Nephron (organoid): ENCODE measurements at regions not wholly inside any gene's neighbourhood (a gene's known extent, or its start where the extent isn't known, plus 50 kb on each side); places are given as distances from the start of the nearest gene placed in this dataset.
A peak's percentile ranks its signal among the peaks of the same experiment; 100 is the strongest.

Experiments used
- H3K27ac Mint-ChIP-seq, 3 experiments: 2 replicates each; pipeline ENCODE4 v1.8.0; 2020; ENCODE audit warnings: mixed read lengths in 3 of 3, mild to moderate bottlenecking in 2 of 3, moderate library complexity in 1 of 3
- H3K27me3 Mint-ChIP-seq: 2 replicates; pipeline ENCODE4 v1.8.0; 2021; ENCODE audit warnings: low read depth, mild to moderate bottlenecking, moderate library complexity, mixed read lengths
- H3K36me3 Mint-ChIP-seq: 2 replicates; pipeline ENCODE4 v1.8.0; 2020; ENCODE audit warnings: low read depth, mixed read lengths
- H3K4me1 Mint-ChIP-seq: 2 replicates; pipeline ENCODE4 v1.8.0; 2020; ENCODE audit warnings: mixed read lengths
- H3K4me3 Mint-ChIP-seq, 3 experiments: 2 replicates each; pipeline ENCODE4 v1.8.0; 2020; ENCODE audit warnings: mild to moderate bottlenecking in 3 of 3, mixed read lengths in 3 of 3, moderate library complexity in 2 of 3
- H3K9me3 Mint-ChIP-seq: 2 replicates; pipeline ENCODE4 v1.8.0; 2020; ENCODE audit warnings: mixed read lengths
- TF ChIP-seq, protein P1 (sequence below), 3 experiments: fragments of 200-600 bp; sonication (generic); IDR thresholded peaks; one replicate each; pipeline ENCODE4 v1.5.0; 2021; ENCODE audit warnings: antibody characterized with exemption in 3 of 3; ENCODE audit not compliant: unreplicated experiment in 3 of 3

DNA sequence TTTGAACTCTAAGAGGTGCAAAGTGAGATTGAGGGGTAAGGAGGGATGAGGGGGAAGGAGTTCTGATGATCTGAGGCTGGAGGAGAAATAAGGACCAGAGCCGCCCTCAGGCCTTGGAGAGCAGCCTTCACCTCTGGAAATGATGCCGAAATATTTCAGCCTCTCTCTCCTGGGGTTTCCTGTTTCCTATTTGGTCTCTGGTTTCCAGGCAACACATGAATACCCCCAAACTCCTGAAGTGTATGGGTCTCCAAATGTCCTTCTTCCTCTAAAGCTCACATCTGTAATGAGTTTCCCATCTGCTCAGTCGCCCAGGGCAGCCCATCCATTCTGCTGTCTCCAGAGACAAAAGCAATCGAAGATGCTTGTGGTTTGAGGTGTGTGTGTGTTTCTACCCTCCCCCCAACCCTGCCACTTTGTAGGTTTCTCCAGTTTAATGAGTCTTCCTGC lies 52.0 kb upstream of the FAM20B start:
- Mint-ChIP-seq H3K4me1 (peaks cover 19% of the 10 kb centered on the region), H3K27me3 (no peaks in the 10 kb centered on the region), H3K27ac (peak overlapping the region; percentile 46 to 95 (median 79)), H3K36me3 (peaks cover 15% of the 10 kb centered on the region), H3K9me3 (peaks cover 39% of the 10 kb centered on the region), H3K4me3 (peak overlapping the region in 1 of 3 experiments; percentile 4)
- TF ChIP-seq, protein P1, sequence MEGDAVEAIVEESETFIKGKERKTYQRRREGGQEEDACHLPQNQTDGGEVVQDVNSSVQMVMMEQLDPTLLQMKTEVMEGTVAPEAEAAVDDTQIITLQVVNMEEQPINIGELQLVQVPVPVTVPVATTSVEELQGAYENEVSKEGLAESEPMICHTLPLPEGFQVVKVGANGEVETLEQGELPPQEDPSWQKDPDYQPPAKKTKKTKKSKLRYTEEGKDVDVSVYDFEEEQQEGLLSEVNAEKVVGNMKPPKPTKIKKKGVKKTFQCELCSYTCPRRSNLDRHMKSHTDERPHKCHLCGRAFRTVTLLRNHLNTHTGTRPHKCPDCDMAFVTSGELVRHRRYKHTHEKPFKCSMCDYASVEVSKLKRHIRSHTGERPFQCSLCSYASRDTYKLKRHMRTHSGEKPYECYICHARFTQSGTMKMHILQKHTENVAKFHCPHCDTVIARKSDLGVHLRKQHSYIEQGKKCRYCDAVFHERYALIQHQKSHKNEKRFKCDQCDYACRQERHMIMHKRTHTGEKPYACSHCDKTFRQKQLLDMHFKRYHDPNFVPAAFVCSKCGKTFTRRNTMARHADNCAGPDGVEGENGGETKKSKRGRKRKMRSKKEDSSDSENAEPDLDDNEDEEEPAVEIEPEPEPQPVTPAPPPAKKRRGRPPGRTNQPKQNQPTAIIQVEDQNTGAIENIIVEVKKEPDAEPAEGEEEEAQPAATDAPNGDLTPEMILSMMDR (IDR thresholded peaks at IDR 0.05; ENCODE audit: unreplicated experiment in 3 of 3), result no peak
